ENCODE measurements at regions not wholly inside any gene's neighbourhood (a gene's known extent, or its start where the extent isn't known, plus 50 kb on each side); places are given as distances from the start of the nearest gene placed in this dataset.

- no peak for DNase-seq
Observed at GRCh38 chr7:54963155-54963554, 55.7 kb upstream of the EGFR start.

- no peak for DNase-seq
Observed at GRCh38 chr7:54964136-54964535, 54.7 kb upstream of the EGFR start.

- DNase-seq, result no peak
Observed at GRCh38 chr7:54967377-54967776, 51.4 kb upstream of the EGFR start.

- DNase-seq, result no peak
Observed at GRCh38 chr7:54968018-54968417, 50.8 kb upstream of the EGFR start.

Data from stimulated activated CD4-positive, alpha-beta T cell treated with anti-CD3 and anti-CD28 coated beads, Interleukin-2, amount 100 ng/mL, for 24 hours (primary cell).